ENCODE measurements at regions not wholly inside any gene's neighbourhood (a gene's known extent, or its start where the extent isn't known, plus 50 kb on each side); places are given as distances from the start of the nearest gene placed in this dataset.

DNA sequence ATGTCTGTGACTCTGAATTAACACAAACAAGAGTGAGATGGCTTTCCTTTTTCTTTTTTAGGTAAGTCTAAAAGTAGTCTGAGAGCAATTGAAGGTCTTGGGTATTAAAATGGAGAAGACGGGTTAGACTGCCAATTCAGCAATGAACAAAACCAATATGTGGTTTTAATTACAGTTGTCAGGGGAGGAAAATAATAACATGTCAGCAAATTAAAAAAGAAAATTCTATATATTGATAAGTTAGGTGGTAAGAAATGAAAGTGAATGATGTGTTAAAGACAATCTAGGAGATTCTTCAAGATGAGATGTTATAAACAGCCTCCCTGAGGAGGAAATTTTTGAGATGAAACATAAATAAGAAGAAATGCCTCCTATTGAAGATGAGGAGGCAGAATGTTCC, 150.6 kb upstream of the HSF2 start:
- Histone ChIP-seq H3K27me3 (replicated peaks; ENCODE audit: insufficient read depth) (no peaks in the 10 kb centered on the region), H3K9me3 (ENCODE audit: low read depth) (no peaks in the 10 kb centered on the region), H3F3A (ENCODE audit: insufficient read depth) (no peaks in the 10 kb centered on the region), H3K36me3 (ENCODE audit: low read depth) (no peaks in the 10 kb centered on the region), H2AFZ (no peak overlapping the region), H3K79me2 (ENCODE audit: insufficient read depth) (no peaks in the 10 kb centered on the region), H3K9me2 (ENCODE audit: insufficient read depth) (no peaks in the 10 kb centered on the region), H4K20me1 (ENCODE audit: insufficient read depth) (no peaks in the 10 kb centered on the region), H3K27ac (no peak overlapping the region), H3K4me2 (ENCODE audit: unreplicated experiment) (no peak overlapping the region), H3K4me3 (no peak overlapping the region), H3K9ac (no peak overlapping the region), H3K4me1 (ENCODE audit: insufficient read depth) (no peaks in the 10 kb centered on the region)
- 28 to 32% methylated on average over 1 of the region's 1 CpG for WGBS, 2 experiments (ENCODE audit: low coverage in 1 of 2, low lambda C conversion rate in 2 of 2, missing lambda C conversion rate in 2 of 2)
- TF ChIP-seq EZH2phosphoT487 (IDR thresholded peaks at IDR 0.05; ENCODE audit: insufficient read depth, low read depth) (no peak), EZH2 (IDR thresholded peaks at IDR 0.05; ENCODE audit: insufficient read depth, poor library complexity, severe bottlenecking) (no peak)
- in situ Hi-C loops (cut with MboI) = no loop called here
- DNase-seq = no peak

DNA sequence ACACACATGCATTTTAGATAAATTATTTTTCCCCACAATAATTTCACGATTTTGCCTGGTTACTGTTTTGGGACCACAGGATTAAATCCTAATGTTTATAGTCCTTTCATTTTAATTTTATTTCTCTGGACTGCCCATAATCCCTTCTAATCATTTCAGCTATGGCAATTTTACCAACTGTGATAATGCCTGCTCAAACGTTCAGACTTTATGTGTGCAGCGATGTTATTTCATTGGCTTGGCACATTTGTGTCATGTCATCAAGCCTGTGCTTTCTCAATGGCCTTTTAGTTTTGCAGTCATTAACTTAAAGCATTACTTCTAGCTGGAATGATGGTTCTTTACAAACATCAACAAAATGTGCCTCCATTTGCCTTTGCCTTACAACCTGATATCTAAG, 140.6 kb upstream of the HSF2 start:
- H3K27me3 ChIP-seq (replicated peaks; ENCODE audit: insufficient read depth) = no peaks in the 10 kb centered on the region
- no peak overlapping the region for H3K9ac ChIP-seq
- no peak overlapping the region for H3K4me2 ChIP-seq (ENCODE audit: unreplicated experiment)
- H3K79me2 ChIP-seq (ENCODE audit: insufficient read depth) = no peaks in the 10 kb centered on the region
- no peaks in the 10 kb centered on the region for H4K20me1 ChIP-seq (ENCODE audit: insufficient read depth)
- no peaks in the 10 kb centered on the region for H3K36me3 ChIP-seq (ENCODE audit: low read depth)
- no peaks in the 10 kb centered on the region for H3K4me1 ChIP-seq (ENCODE audit: insufficient read depth)
- no peak for DNase-seq
- TF ChIP-seq EZH2phosphoT487 (IDR thresholded peaks at IDR 0.05; ENCODE audit: insufficient read depth, low read depth) = no peak
- no peak for TF ChIP-seq EZH2 (IDR thresholded peaks at IDR 0.05; ENCODE audit: insufficient read depth, poor library complexity, severe bottlenecking)
- in situ Hi-C loops (cut with MboI) = no loop called here
- H2AFZ ChIP-seq = no peak overlapping the region
- no peaks in the 10 kb centered on the region for H3F3A ChIP-seq (ENCODE audit: insufficient read depth)
- no peak overlapping the region for H3K27ac ChIP-seq
- WGBS, 2 experiments (ENCODE audit: low coverage in 1 of 2, low lambda C conversion rate in 2 of 2, missing lambda C conversion rate in 2 of 2) = 50 to 54% methylated on average over 3 of the region's 3 CpGs
- H3K9me3 ChIP-seq (ENCODE audit: low read depth) = peaks cover 3% of the 10 kb centered on the region
- H3K4me3 ChIP-seq = no peak overlapping the region
- no peaks in the 10 kb centered on the region for H3K9me2 ChIP-seq (ENCODE audit: insufficient read depth)

DNA sequence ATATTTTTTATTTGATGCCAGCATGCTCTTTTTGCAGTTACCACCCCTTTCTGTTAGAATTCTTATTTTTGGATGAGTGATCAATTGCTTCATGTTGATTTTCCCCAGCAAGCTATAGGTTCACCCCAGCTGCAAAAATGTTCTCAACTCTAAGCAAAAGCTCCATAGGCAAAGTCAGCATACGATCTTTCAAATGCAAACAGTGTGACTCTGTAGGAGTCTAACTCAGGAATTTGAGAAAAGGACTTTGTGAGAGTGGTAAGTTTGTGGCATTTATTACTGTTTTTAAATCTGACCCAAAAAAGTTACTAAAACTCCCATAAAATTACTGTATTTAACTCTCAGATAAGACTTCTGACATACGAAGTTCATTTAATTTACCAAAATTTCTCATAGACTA, 134.9 kb upstream of the HSF2 start:
- Histone ChIP-seq H3K4me1 (ENCODE audit: insufficient read depth) (no peaks in the 10 kb centered on the region), H2AFZ (no peak overlapping the region), H4K20me1 (ENCODE audit: insufficient read depth) (no peaks in the 10 kb centered on the region), H3K79me2 (ENCODE audit: insufficient read depth) (no peaks in the 10 kb centered on the region), H3K36me3 (ENCODE audit: low read depth) (no peaks in the 10 kb centered on the region), H3K9me2 (ENCODE audit: insufficient read depth) (no peaks in the 10 kb centered on the region), H3K4me2 (ENCODE audit: unreplicated experiment) (no peak overlapping the region), H3K9me3 (ENCODE audit: low read depth) (peaks cover 3% of the 10 kb centered on the region), H3F3A (ENCODE audit: insufficient read depth) (no peaks in the 10 kb centered on the region), H3K9ac (no peak overlapping the region), H3K4me3 (no peak overlapping the region), H3K27ac (no peak overlapping the region), H3K27me3 (replicated peaks; ENCODE audit: insufficient read depth) (no peaks in the 10 kb centered on the region)
- TF ChIP-seq EZH2 (IDR thresholded peaks at IDR 0.05; ENCODE audit: insufficient read depth, poor library complexity, severe bottlenecking) (no peak), EZH2phosphoT487 (IDR thresholded peaks at IDR 0.05; ENCODE audit: insufficient read depth, low read depth) (no peak)
- no peak for DNase-seq
- in situ Hi-C loops (cut with MboI) = no loop called here
- 14 to 15% methylated on average over 2 of the region's 2 CpGs for WGBS, 2 experiments (ENCODE audit: low coverage in 1 of 2, low lambda C conversion rate in 2 of 2, missing lambda C conversion rate in 2 of 2)

DNA sequence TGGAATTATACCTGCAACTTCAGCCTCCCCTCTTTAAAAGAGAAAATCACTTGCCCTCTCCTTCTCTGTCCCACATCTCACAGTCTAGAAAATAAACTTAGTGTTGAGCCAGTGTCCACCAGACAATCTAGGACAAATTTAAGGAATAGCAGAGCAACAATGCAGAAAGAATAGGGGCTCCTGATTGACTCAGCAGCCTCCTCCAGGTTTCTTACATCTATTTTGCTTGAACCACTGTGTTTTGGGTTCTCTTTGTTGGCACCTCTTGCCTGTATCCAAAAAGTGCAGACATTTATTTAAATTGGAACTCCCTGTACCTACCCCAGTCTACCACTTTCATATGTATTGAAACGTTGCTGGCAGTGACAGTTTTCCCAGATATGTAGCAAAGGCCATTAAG, 133.7 kb upstream of the HSF2 start:
- Histone ChIP-seq H3K9ac (no peak overlapping the region), H3K9me3 (ENCODE audit: low read depth) (peaks cover 3% of the 10 kb centered on the region), H4K20me1 (ENCODE audit: insufficient read depth) (no peaks in the 10 kb centered on the region), H3K4me3 (no peak overlapping the region), H3K27ac (no peak overlapping the region), H3K9me2 (ENCODE audit: insufficient read depth) (no peaks in the 10 kb centered on the region), H3K4me2 (ENCODE audit: unreplicated experiment) (no peak overlapping the region), H3K36me3 (ENCODE audit: low read depth) (no peaks in the 10 kb centered on the region), H3K79me2 (ENCODE audit: insufficient read depth) (no peaks in the 10 kb centered on the region), H2AFZ (no peak overlapping the region), H3K27me3 (replicated peaks; ENCODE audit: insufficient read depth) (no peaks in the 10 kb centered on the region), H3K4me1 (ENCODE audit: insufficient read depth) (no peaks in the 10 kb centered on the region), H3F3A (ENCODE audit: insufficient read depth) (no peaks in the 10 kb centered on the region)
- in situ Hi-C loops (cut with MboI) = no loop called here
- 0 to 12% methylated on average over 1 of the region's 1 CpG for WGBS, 2 experiments (ENCODE audit: low coverage in 1 of 2, low lambda C conversion rate in 2 of 2, missing lambda C conversion rate in 2 of 2)
- DNase-seq = no peak
- TF ChIP-seq EZH2phosphoT487 (IDR thresholded peaks at IDR 0.05; ENCODE audit: insufficient read depth, low read depth) (no peak), EZH2 (IDR thresholded peaks at IDR 0.05; ENCODE audit: insufficient read depth, poor library complexity, severe bottlenecking) (no peak)

DNA sequence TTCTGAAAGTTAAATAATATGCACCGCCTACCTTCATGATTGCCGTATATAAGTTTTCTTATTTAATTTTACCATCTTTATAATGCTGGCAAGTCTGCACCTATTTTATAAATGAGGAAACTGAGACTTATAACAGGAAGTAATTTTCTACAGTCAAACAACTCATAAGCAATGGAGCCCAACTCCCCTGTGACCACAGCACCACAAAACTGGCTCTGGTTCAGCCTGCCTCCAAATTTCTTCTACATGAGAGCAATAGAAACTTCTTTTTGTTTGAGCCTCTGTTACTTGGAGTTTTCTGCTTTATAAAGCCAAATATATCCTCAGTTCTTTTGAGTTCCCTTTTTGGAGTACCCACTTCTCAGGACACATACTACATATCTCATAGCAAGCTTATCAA, 131.1 kb upstream of the HSF2 start:
- no peaks in the 10 kb centered on the region for H3K9me2 ChIP-seq (ENCODE audit: insufficient read depth)
- DNase-seq = no peak
- H3K79me2 ChIP-seq (ENCODE audit: insufficient read depth) = no peaks in the 10 kb centered on the region
- 85 to 89% methylated on average over 2 of the region's 2 CpGs for WGBS, 2 experiments (ENCODE audit: low coverage in 1 of 2, low lambda C conversion rate in 2 of 2, missing lambda C conversion rate in 2 of 2)
- no peak overlapping the region for H3K4me2 ChIP-seq (ENCODE audit: unreplicated experiment)
- no peaks in the 10 kb centered on the region for H3K4me1 ChIP-seq (ENCODE audit: insufficient read depth)
- no peaks in the 10 kb centered on the region for H3K27me3 ChIP-seq (replicated peaks; ENCODE audit: insufficient read depth)
- H3F3A ChIP-seq (ENCODE audit: insufficient read depth) = no peaks in the 10 kb centered on the region
- H2AFZ ChIP-seq = no peak overlapping the region
- H3K4me3 ChIP-seq = no peak overlapping the region
- no peak for TF ChIP-seq EZH2phosphoT487 (IDR thresholded peaks at IDR 0.05; ENCODE audit: insufficient read depth, low read depth)
- no peak for TF ChIP-seq EZH2 (IDR thresholded peaks at IDR 0.05; ENCODE audit: insufficient read depth, poor library complexity, severe bottlenecking)
- H3K9me3 ChIP-seq (ENCODE audit: low read depth) = no peaks in the 10 kb centered on the region
- no peak overlapping the region for H3K9ac ChIP-seq
- H4K20me1 ChIP-seq (ENCODE audit: insufficient read depth) = no peaks in the 10 kb centered on the region
- in situ Hi-C loops (cut with MboI) = no loop called here
- H3K36me3 ChIP-seq (ENCODE audit: low read depth) = no peaks in the 10 kb centered on the region
- no peak overlapping the region for H3K27ac ChIP-seq
